ENCODE measurements at regions not wholly inside any gene's neighbourhood (a gene's known extent, or its start where the extent isn't known, plus 50 kb on each side); places are given as distances from the start of the nearest gene placed in this dataset.

GRCh38 chr2:53473775-53474311 is 293.8 kb upstream of the CHAC2 start:
- Histone ChIP-seq H3K27me3 (ENCODE audit: control insufficient read depth, insufficient read depth, low read length) (no peaks in the 10 kb centered on the region), H3K4me3 (ENCODE audit: low read length) (no peak overlapping the region), H3K27ac (ENCODE audit: low read length) (no peak overlapping the region), H3K4me1 (ENCODE audit: control insufficient read depth, insufficient read depth, low read length) (no peaks in the 10 kb centered on the region), H3K9me3 (ENCODE audit: control insufficient read depth, low read depth, low read length) (no peaks in the 10 kb centered on the region), H3K36me3 (ENCODE audit: control insufficient read depth, insufficient read depth, low read length) (no peaks in the 10 kb centered on the region)
- no CpG with 5 or more reads among the region's 3 CpGs for WGBS (ENCODE audit: insufficient coverage, low lambda C conversion rate)
- DNase-seq = no peak

- no CpG with 5 or more reads among the region's 4 CpGs for WGBS (ENCODE audit: insufficient coverage, low lambda C conversion rate)
- H3K4me3 ChIP-seq (ENCODE audit: low read length) = no peak overlapping the region
- H3K4me1 ChIP-seq (ENCODE audit: control insufficient read depth, insufficient read depth, low read length) = no peaks in the 10 kb centered on the region
- DNase-seq = no peak
- no peak overlapping the region for H3K27ac ChIP-seq (ENCODE audit: low read length)
- no peaks in the 10 kb centered on the region for H3K27me3 ChIP-seq (ENCODE audit: control insufficient read depth, insufficient read depth, low read length)
- H3K36me3 ChIP-seq (ENCODE audit: control insufficient read depth, insufficient read depth, low read length) = no peaks in the 10 kb centered on the region
- H3K9me3 ChIP-seq (ENCODE audit: control insufficient read depth, low read depth, low read length) = no peaks in the 10 kb centered on the region
Observed at GRCh38 chr2:53473236-53473635, 294.4 kb upstream of the CHAC2 start.

GRCh38 chr2:53467467-53468180 is 300.0 kb upstream of the CHAC2 start:
- Histone ChIP-seq H3K27ac (ENCODE audit: low read length) (no peak overlapping the region), H3K27me3 (ENCODE audit: control insufficient read depth, insufficient read depth, low read length) (no peaks in the 10 kb centered on the region), H3K36me3 (ENCODE audit: control insufficient read depth, insufficient read depth, low read length) (no peaks in the 10 kb centered on the region), H3K9me3 (ENCODE audit: control insufficient read depth, low read depth, low read length) (no peaks in the 10 kb centered on the region), H3K4me3 (ENCODE audit: low read length) (no peak overlapping the region), H3K4me1 (ENCODE audit: control insufficient read depth, insufficient read depth, low read length) (no peaks in the 10 kb centered on the region)
- DNase-seq = no peak
- WGBS (ENCODE audit: insufficient coverage, low lambda C conversion rate) = 60% methylated on average over 1 of the region's 4 CpGs

- no peaks in the 10 kb centered on the region for H3K27me3 ChIP-seq (ENCODE audit: control insufficient read depth, insufficient read depth, low read length)
- no peaks in the 10 kb centered on the region for H3K36me3 ChIP-seq (ENCODE audit: control insufficient read depth, insufficient read depth, low read length)
- no peak for DNase-seq
- H3K9me3 ChIP-seq (ENCODE audit: control insufficient read depth, low read depth, low read length) = no peaks in the 10 kb centered on the region
- no peak overlapping the region for H3K27ac ChIP-seq (ENCODE audit: low read length)
- 76% methylated on average over 3 of the region's 3 CpGs for WGBS (ENCODE audit: insufficient coverage, low lambda C conversion rate)
- no peak overlapping the region for H3K4me3 ChIP-seq (ENCODE audit: low read length)
- H3K4me1 ChIP-seq (ENCODE audit: control insufficient read depth, insufficient read depth, low read length) = no peaks in the 10 kb centered on the region
Observed at GRCh38 chr2:53463806-53464726, 303.5 kb upstream of the CHAC2 start.

GRCh38 chr2:53460937-53461336 is 306.7 kb upstream of the CHAC2 start:
- no peaks in the 10 kb centered on the region for H3K4me1 ChIP-seq (ENCODE audit: control insufficient read depth, insufficient read depth, low read length)
- no peaks in the 10 kb centered on the region for H3K9me3 ChIP-seq (ENCODE audit: control insufficient read depth, low read depth, low read length)
- H3K4me3 ChIP-seq (ENCODE audit: low read length) = no peak overlapping the region
- H3K36me3 ChIP-seq (ENCODE audit: control insufficient read depth, insufficient read depth, low read length) = no peaks in the 10 kb centered on the region
- no peak for DNase-seq
- no peak overlapping the region for H3K27ac ChIP-seq (ENCODE audit: low read length)
- 100% methylated on average over 1 of the region's 6 CpGs for WGBS (ENCODE audit: insufficient coverage, low lambda C conversion rate)
- no peaks in the 10 kb centered on the region for H3K27me3 ChIP-seq (ENCODE audit: control insufficient read depth, insufficient read depth, low read length)

GRCh38 chr2:53460347-53460746 is 307.3 kb upstream of the CHAC2 start:
- 20% methylated on average over 1 of the region's 1 CpG for WGBS (ENCODE audit: insufficient coverage, low lambda C conversion rate)
- H3K4me1 ChIP-seq (ENCODE audit: control insufficient read depth, insufficient read depth, low read length) = no peaks in the 10 kb centered on the region
- DNase-seq = no peak
- H3K27me3 ChIP-seq (ENCODE audit: control insufficient read depth, insufficient read depth, low read length) = no peaks in the 10 kb centered on the region
- no peaks in the 10 kb centered on the region for H3K36me3 ChIP-seq (ENCODE audit: control insufficient read depth, insufficient read depth, low read length)
- no peaks in the 10 kb centered on the region for H3K9me3 ChIP-seq (ENCODE audit: control insufficient read depth, low read depth, low read length)
- no peak overlapping the region for H3K4me3 ChIP-seq (ENCODE audit: low read length)
- H3K27ac ChIP-seq (ENCODE audit: low read length) = no peak overlapping the region

- H3K9me3 ChIP-seq (ENCODE audit: control insufficient read depth, low read depth, low read length) = no peaks in the 10 kb centered on the region
- no peaks in the 10 kb centered on the region for H3K36me3 ChIP-seq (ENCODE audit: control insufficient read depth, insufficient read depth, low read length)
- DNase-seq = no peak
- no peaks in the 10 kb centered on the region for H3K27me3 ChIP-seq (ENCODE audit: control insufficient read depth, insufficient read depth, low read length)
- H3K4me1 ChIP-seq (ENCODE audit: control insufficient read depth, insufficient read depth, low read length) = no peaks in the 10 kb centered on the region
- WGBS (ENCODE audit: insufficient coverage, low lambda C conversion rate) = 83% methylated on average over 1 of the region's 6 CpGs
- no peak overlapping the region for H3K4me3 ChIP-seq (ENCODE audit: low read length)
- H3K27ac ChIP-seq (ENCODE audit: low read length) = no peak overlapping the region
Observed at GRCh38 chr2:53455094-53455493, 312.5 kb upstream of the CHAC2 start.

- no peak for DNase-seq
- Histone ChIP-seq H3K4me3 (ENCODE audit: low read length) (no peak overlapping the region), H3K4me1 (ENCODE audit: control insufficient read depth, insufficient read depth, low read length) (no peaks in the 10 kb centered on the region), H3K36me3 (ENCODE audit: control insufficient read depth, insufficient read depth, low read length) (no peaks in the 10 kb centered on the region), H3K9me3 (ENCODE audit: control insufficient read depth, low read depth, low read length) (no peaks in the 10 kb centered on the region), H3K27me3 (ENCODE audit: control insufficient read depth, insufficient read depth, low read length) (no peaks in the 10 kb centered on the region), H3K27ac (ENCODE audit: low read length) (no peak overlapping the region)
- no CpG with 5 or more reads among the region's 8 CpGs for WGBS (ENCODE audit: insufficient coverage, low lambda C conversion rate)
Observed at GRCh38 chr2:53452957-53453748, 314.5 kb upstream of the CHAC2 start.

GRCh38 chr2:53452400-53452799 is 315.2 kb upstream of the CHAC2 start:
- Histone ChIP-seq H3K27me3 (ENCODE audit: control insufficient read depth, insufficient read depth, low read length) (no peaks in the 10 kb centered on the region), H3K9me3 (ENCODE audit: control insufficient read depth, low read depth, low read length) (no peaks in the 10 kb centered on the region), H3K27ac (ENCODE audit: low read length) (no peak overlapping the region), H3K4me3 (ENCODE audit: low read length) (no peak overlapping the region), H3K4me1 (ENCODE audit: control insufficient read depth, insufficient read depth, low read length) (no peaks in the 10 kb centered on the region), H3K36me3 (ENCODE audit: control insufficient read depth, insufficient read depth, low read length) (no peaks in the 10 kb centered on the region)
- DNase-seq = no peak
- WGBS (ENCODE audit: insufficient coverage, low lambda C conversion rate) = no CpG with 5 or more reads among the region's 1 CpG

- DNase-seq = no peak
- WGBS (ENCODE audit: insufficient coverage, low lambda C conversion rate) = no CpG with 5 or more reads among the region's 4 CpGs
- no peak overlapping the region for H3K27ac ChIP-seq (ENCODE audit: low read length)
Observed at GRCh38 chr2:53450923-53451322, 316.7 kb upstream of the CHAC2 start.

More at GRCh38 chr2:53450923-53451322, 316.7 kb upstream of the CHAC2 start:
- Histone ChIP-seq H3K4me1 (ENCODE audit: control insufficient read depth, insufficient read depth, low read length) (no peaks in the 10 kb centered on the region), H3K36me3 (ENCODE audit: control insufficient read depth, insufficient read depth, low read length) (no peaks in the 10 kb centered on the region), H3K9me3 (ENCODE audit: control insufficient read depth, low read depth, low read length) (no peaks in the 10 kb centered on the region), H3K27me3 (ENCODE audit: control insufficient read depth, insufficient read depth, low read length) (no peaks in the 10 kb centered on the region), H3K4me3 (ENCODE audit: low read length) (no peak overlapping the region)

All from large intestine (tissue), 3 donors.